Natural killer cell (primary cell): ENCODE measurements at regions not wholly inside any gene's neighbourhood (a gene's known extent, or its start where the extent isn't known, plus 50 kb on each side); places are given as distances from the start of the nearest gene placed in this dataset.

Experiments used
- ATAC-seq, 3 donors: fragments of 150-1000 bp in 2 of 3; fragments of 200-7000 bp in 1 of 3; cut with Tn5 transposase; 1 replicate in 1 of 3; 2 replicates in 2 of 3; pipeline ENCODE4 v1.10.0; 2021; ENCODE audit warnings: mild to moderate bottlenecking in 2 of 3, moderate library complexity in 2 of 3
- DNase-seq, 2 donors: peaks; one replicate each; pipeline versions ENCODE4 v3.0.0 to v3.0.0-alpha.2; 2013 to 2021; ENCODE audit warnings: mixed read lengths in 1 of 2
- H3K27ac ChIP-seq: one replicate; pipeline ENCODE4 v1.5.1; 2013; ENCODE audit warnings: mild to moderate bottlenecking, low read length
- H3K27me3 ChIP-seq: one replicate; pipeline ENCODE4 v1.6.1; 2013; ENCODE audit warnings: low read length; ENCODE audit not compliant: control insufficient read depth, insufficient read depth
- H3K36me3 ChIP-seq: one replicate; pipeline ENCODE4 v1.6.1; 2013; ENCODE audit warnings: low read length; ENCODE audit not compliant: control insufficient read depth, insufficient read depth
- H3K4me1 ChIP-seq: one replicate; pipeline ENCODE4 v1.6.1; 2013; ENCODE audit warnings: low read length; ENCODE audit not compliant: control insufficient read depth, insufficient read depth
- H3K4me3 ChIP-seq: one replicate; pipeline ENCODE4 v1.5.1; 2013; ENCODE audit warnings: low read length
- H3K9me3 ChIP-seq: one replicate; pipeline ENCODE4 v1.6.1; 2013; ENCODE audit warnings: low read length; ENCODE audit not compliant: control insufficient read depth, insufficient read depth
- H3K27ac Mint-ChIP-seq, 2 donors: one replicate each; pipeline ENCODE4 v1.8.0; 2022; ENCODE audit warnings: mild to moderate bottlenecking in 2 of 2, mixed read lengths in 2 of 2, moderate library complexity in 1 of 2
- H3K27me3 Mint-ChIP-seq, 2 donors: one replicate each; pipeline ENCODE4 v1.8.0; 2022; ENCODE audit warnings: low read depth in 2 of 2, mixed read lengths in 2 of 2
- H3K36me3 Mint-ChIP-seq: one replicate; pipeline ENCODE4 v1.8.0; 2022; ENCODE audit warnings: mixed read lengths
- H3K4me1 Mint-ChIP-seq, 2 donors: one replicate each; pipeline ENCODE4 v1.8.0; 2022; ENCODE audit warnings: mixed read lengths in 2 of 2
- H3K4me3 Mint-ChIP-seq: one replicate; pipeline ENCODE4 v1.8.0; 2022; ENCODE audit warnings: mild to moderate bottlenecking, moderate library complexity, mixed read lengths
- H3K9me3 Mint-ChIP-seq, 2 donors: one replicate each; pipeline ENCODE4 v1.8.0; 2022; ENCODE audit warnings: mixed read lengths in 2 of 2
- WGBS: methylation state at CpG from one replicate; pipeline ENCODE4 v1.1.7; 2013; ENCODE audit warnings: missing lambda C conversion rate; ENCODE audit not compliant: insufficient coverage; 5-methylcytosine and 5-hydroxymethylcytosine counted together
- intact Hi-C: fragments of 100-400 bp; cut with micrococcal nuclease; formaldehyde crosslinking; loops from one replicate; pipeline ENCODE4 v1.14.2; 2022
- TF ChIP-seq, protein P1 (sequence below): fragments of 200-600 bp; IDR thresholded peaks from one replicate; pipeline ENCODE4 v1.8.0; 2022; ENCODE audit warnings: antibody characterized with exemption

DNA sequence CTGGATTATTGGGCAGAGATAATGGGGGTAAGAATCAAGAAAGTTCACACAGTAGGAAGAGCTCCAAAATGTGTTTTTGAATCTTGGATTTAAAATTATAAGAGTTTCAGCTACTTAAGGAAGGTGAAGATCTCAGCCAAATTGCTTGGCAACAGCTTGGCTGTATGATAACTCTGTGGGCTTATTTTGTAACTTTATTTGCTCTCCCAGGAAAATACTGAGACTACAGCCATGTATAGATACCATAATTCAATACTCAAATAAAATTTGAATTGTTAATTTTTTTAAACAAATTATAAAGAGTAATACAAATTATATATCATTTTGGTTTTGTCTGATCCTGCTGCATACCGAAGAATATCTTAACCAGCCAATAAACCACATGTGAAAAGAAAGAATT, 129.5 kb upstream of the INPP4B start:
- Histone ChIP-seq H3K27ac (no peak overlapping the region), H3K4me1 (no peaks in the 10 kb centered on the region), H3K4me3 (no peak overlapping the region), H3K27me3 (no peaks in the 10 kb centered on the region), H3K9me3 (no peaks in the 10 kb centered on the region), H3K36me3 (no peaks in the 10 kb centered on the region)
- ATAC-seq (no peak), DNase-seq (no peak)
- Mint-ChIP-seq H3K36me3 (no peaks in the 10 kb centered on the region), H3K4me3 (no peak overlapping the region), H3K27ac (no peak overlapping the region), H3K9me3 (peaks cover 4 to 5% of the 10 kb centered on the region in 2 donors), H3K4me1 (no peaks in the 10 kb centered on the region), H3K27me3 (no peaks in the 10 kb centered on the region)
- TF ChIP-seq, protein P1, sequence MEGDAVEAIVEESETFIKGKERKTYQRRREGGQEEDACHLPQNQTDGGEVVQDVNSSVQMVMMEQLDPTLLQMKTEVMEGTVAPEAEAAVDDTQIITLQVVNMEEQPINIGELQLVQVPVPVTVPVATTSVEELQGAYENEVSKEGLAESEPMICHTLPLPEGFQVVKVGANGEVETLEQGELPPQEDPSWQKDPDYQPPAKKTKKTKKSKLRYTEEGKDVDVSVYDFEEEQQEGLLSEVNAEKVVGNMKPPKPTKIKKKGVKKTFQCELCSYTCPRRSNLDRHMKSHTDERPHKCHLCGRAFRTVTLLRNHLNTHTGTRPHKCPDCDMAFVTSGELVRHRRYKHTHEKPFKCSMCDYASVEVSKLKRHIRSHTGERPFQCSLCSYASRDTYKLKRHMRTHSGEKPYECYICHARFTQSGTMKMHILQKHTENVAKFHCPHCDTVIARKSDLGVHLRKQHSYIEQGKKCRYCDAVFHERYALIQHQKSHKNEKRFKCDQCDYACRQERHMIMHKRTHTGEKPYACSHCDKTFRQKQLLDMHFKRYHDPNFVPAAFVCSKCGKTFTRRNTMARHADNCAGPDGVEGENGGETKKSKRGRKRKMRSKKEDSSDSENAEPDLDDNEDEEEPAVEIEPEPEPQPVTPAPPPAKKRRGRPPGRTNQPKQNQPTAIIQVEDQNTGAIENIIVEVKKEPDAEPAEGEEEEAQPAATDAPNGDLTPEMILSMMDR = no peak
- intact Hi-C loops = no loop called here
- no CpG with 5 or more reads among the region's 1 CpG for WGBS

DNA sequence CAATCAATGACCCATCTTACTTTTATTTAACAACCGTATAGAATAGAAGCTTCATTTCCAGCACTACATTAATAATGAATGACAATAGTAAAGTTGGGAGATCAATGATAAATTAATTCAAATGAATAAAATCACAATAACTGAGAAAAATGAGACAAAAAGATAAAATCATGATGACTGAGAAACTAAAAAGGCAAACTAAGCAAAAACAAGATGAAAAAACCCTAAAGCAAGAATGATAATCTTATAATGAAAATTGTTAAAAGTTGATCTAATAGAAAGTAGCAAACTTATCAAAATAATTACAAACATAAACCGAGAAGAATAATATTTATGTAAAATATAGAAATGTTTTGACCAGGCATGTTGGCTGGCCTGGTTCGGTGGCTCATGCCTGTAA, 130.4 kb upstream of the INPP4B start:
- H3K27me3 Mint-ChIP-seq = no peaks in the 10 kb centered on the region
- no peak for DNase-seq
- TF ChIP-seq, protein P1 = no peak
- Histone ChIP-seq H3K27ac (no peak overlapping the region), H3K4me1 (no peaks in the 10 kb centered on the region), H3K9me3 (no peaks in the 10 kb centered on the region), H3K27me3 (no peaks in the 10 kb centered on the region), H3K36me3 (no peaks in the 10 kb centered on the region), H3K4me3 (no peak overlapping the region)
- no peak overlapping the region for H3K4me3 Mint-ChIP-seq
- peaks cover 4 to 5% of the 10 kb centered on the region in 2 donors for H3K9me3 Mint-ChIP-seq
- no peaks in the 10 kb centered on the region for H3K4me1 Mint-ChIP-seq
- no peak for ATAC-seq
- intact Hi-C loops = no loop called here
- no peak overlapping the region for H3K27ac Mint-ChIP-seq
- WGBS = 89% methylated on average over 1 of the region's 3 CpGs
- H3K36me3 Mint-ChIP-seq = no peaks in the 10 kb centered on the region

DNA sequence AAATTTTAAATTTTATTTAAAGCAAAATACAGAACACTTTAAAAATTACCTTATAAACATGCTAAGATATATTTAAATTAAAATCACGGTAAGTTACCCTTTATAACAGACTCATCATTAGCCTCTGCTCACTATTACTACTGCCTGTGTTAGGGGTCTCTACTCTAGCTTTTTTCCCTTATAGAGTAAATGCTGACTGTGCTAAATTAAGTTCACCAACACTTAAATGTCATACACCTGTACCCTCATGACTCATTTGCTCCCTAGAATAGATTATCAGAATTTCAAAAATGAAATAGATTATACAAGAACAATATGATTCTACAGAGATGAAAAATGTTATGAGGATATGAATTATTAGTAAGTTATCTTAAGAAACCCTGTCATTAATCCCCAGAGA, 131.1 kb upstream of the INPP4B start:
- Histone ChIP-seq H3K4me3 (no peak overlapping the region), H3K4me1 (no peaks in the 10 kb centered on the region), H3K36me3 (no peaks in the 10 kb centered on the region), H3K9me3 (no peaks in the 10 kb centered on the region), H3K27ac (no peak overlapping the region), H3K27me3 (no peaks in the 10 kb centered on the region)
- intact Hi-C loops = no loop called here
- no peak for ATAC-seq
- Mint-ChIP-seq H3K4me3 (no peak overlapping the region), H3K27ac (no peak overlapping the region), H3K27me3 (no peaks in the 10 kb centered on the region), H3K9me3 (peaks cover 3 to 4% of the 10 kb centered on the region in 2 donors), H3K4me1 (no peaks in the 10 kb centered on the region), H3K36me3 (no peaks in the 10 kb centered on the region)
- 100% methylated on average over 1 of the region's 1 CpG for WGBS
- TF ChIP-seq, protein P1 = no peak
- DNase-seq = no peak

DNA sequence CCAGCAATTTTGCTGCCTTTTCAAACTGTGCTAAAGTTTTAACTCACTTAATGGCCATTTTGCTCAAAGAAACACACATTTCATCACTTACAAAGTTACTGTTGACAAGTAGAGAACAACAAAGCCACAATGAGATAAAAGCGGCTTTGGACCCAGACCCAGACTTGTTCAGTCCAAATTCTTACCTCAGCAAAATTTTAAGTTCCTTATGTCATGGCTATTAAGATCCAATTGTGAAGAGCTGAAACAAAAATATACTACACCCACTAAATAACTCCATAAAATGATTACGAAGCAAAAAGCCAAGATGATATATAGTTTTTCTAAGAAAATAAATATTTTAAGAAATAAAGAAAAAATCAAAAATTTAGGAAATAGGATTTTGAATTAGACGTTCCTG, 137.0 kb upstream of the INPP4B start:
- TF ChIP-seq, protein P1 = no peak
- peaks cover 2% of the 10 kb centered on the region for H3K27me3 ChIP-seq
- H3K36me3 Mint-ChIP-seq = no peaks in the 10 kb centered on the region
- H3K27ac Mint-ChIP-seq = no peak overlapping the region
- 77% methylated on average over 1 of the region's 3 CpGs for WGBS
- ATAC-seq = no peak
- no peaks in the 10 kb centered on the region for H3K9me3 ChIP-seq
- no peak overlapping the region for H3K4me3 ChIP-seq
- no peaks in the 10 kb centered on the region for H3K36me3 ChIP-seq
- no peaks in the 10 kb centered on the region for H3K27me3 Mint-ChIP-seq
- H3K4me1 ChIP-seq = no peaks in the 10 kb centered on the region
- H3K4me3 Mint-ChIP-seq = no peak overlapping the region
- no peak for DNase-seq
- H3K4me1 Mint-ChIP-seq = no peaks in the 10 kb centered on the region
- intact Hi-C loops = no loop called here
- H3K27ac ChIP-seq = no peak overlapping the region
- peaks cover 7 to 8% of the 10 kb centered on the region in 2 donors for H3K9me3 Mint-ChIP-seq
